ENCODE measurements at regions not wholly inside any gene's neighbourhood (a gene's known extent, or its start where the extent isn't known, plus 50 kb on each side); places are given as distances from the start of the nearest gene placed in this dataset.

GRCh38 chr17:22253007-22253406 is 560.7 kb downstream of the KCNJ18 start:
- ChIA-PET CTCF (no interaction called here), POLR2A (no interaction called here)
- TF ChIP-seq, protein P1, sequence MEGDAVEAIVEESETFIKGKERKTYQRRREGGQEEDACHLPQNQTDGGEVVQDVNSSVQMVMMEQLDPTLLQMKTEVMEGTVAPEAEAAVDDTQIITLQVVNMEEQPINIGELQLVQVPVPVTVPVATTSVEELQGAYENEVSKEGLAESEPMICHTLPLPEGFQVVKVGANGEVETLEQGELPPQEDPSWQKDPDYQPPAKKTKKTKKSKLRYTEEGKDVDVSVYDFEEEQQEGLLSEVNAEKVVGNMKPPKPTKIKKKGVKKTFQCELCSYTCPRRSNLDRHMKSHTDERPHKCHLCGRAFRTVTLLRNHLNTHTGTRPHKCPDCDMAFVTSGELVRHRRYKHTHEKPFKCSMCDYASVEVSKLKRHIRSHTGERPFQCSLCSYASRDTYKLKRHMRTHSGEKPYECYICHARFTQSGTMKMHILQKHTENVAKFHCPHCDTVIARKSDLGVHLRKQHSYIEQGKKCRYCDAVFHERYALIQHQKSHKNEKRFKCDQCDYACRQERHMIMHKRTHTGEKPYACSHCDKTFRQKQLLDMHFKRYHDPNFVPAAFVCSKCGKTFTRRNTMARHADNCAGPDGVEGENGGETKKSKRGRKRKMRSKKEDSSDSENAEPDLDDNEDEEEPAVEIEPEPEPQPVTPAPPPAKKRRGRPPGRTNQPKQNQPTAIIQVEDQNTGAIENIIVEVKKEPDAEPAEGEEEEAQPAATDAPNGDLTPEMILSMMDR (IDR thresholded peaks at IDR 0.05; ENCODE audit: insufficient read depth, low read length, missing control alignments) = no peak
- no peak overlapping the region for H3K4me3 ChIP-seq (ENCODE audit: low read depth, low read length)
- no peak for DNase-seq (ENCODE audit: low read depth, low spot score)

DNA sequence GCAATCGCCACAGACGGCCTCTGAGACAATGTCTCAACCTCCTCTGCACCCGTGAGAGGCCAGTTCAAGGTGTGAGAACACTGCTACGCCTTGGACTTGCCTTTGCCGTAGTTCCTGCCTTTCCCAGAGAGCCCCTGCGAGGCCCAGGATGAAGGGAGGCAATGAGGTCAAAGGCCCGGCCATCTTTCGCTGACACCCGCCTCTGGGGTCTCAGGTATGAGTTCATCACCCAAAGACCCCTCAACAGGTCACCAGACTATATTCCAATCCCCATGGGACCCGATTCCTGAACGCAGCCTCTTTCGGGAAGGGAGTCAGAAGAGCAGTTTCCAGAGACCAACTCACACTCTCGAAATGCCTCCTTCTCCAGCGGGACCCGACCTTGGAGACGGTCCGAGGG is 573.5 kb downstream of the KCNJ18 start:
- no peak overlapping the region for H3K4me3 ChIP-seq (ENCODE audit: low read depth, low read length)
- ChIA-PET CTCF (no interaction called here), POLR2A (no interaction called here)
- TF ChIP-seq, protein P1 (IDR thresholded peaks at IDR 0.05; ENCODE audit: insufficient read depth, low read length, missing control alignments) = no peak
- no peak for DNase-seq (ENCODE audit: low read depth, low spot score)

DNA sequence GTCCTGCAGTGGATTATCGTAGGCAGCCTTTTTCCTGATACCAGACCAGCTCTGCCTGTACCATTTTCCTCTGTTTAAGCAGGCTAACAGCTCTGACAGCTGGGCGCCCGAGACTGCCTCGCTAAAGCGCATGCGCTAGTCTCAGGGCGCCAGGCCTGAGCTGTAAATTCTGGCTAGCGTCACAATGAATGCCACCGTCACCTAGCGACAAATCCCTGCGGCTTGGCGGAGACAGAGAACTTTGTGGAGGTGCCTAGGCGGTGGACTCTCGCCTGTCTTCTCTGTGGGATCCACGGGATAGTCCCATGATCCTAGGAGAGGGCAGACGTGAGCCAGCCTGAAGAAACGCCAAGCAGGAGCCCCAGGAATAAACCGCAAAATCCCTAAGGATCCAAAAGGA is 573.9 kb downstream of the KCNJ18 start:
- no peak overlapping the region for H3K4me3 ChIP-seq (ENCODE audit: low read depth, low read length)
- ChIA-PET POLR2A (no interaction called here), CTCF (no interaction called here)
- no peak for DNase-seq (ENCODE audit: low read depth, low spot score)
- TF ChIP-seq, protein P1 (IDR thresholded peaks at IDR 0.05; ENCODE audit: insufficient read depth, low read length, missing control alignments) = no peak

DNA sequence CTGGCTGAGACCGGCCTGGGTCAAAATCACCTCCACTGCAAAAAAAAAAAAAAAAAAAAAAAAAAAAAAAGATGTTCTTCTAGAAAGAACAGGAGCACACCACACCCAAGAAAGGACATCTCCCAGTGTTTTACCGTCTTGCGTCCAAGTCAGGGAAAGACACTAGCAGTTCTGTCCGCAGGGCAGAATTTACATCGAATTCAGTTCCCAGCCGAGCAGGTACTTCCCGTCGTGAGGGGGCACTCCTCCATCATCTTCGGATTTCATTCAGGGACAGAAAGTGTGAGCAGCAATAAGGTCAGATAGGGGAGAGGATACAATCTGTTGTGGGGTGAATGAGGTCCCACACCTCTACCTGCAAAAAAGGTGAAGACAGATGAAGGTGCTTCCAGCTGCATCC is 574.7 kb downstream of the KCNJ18 start:
- TF ChIP-seq, protein P1 (IDR thresholded peaks at IDR 0.05; ENCODE audit: insufficient read depth, low read length, missing control alignments) = no peak
- no peak for DNase-seq (ENCODE audit: low read depth, low spot score)
- H3K4me3 ChIP-seq (ENCODE audit: low read depth, low read length) = no peak overlapping the region
- CTCF ChIA-PET = no interaction called here
- POLR2A ChIA-PET = no interaction called here

DNA sequence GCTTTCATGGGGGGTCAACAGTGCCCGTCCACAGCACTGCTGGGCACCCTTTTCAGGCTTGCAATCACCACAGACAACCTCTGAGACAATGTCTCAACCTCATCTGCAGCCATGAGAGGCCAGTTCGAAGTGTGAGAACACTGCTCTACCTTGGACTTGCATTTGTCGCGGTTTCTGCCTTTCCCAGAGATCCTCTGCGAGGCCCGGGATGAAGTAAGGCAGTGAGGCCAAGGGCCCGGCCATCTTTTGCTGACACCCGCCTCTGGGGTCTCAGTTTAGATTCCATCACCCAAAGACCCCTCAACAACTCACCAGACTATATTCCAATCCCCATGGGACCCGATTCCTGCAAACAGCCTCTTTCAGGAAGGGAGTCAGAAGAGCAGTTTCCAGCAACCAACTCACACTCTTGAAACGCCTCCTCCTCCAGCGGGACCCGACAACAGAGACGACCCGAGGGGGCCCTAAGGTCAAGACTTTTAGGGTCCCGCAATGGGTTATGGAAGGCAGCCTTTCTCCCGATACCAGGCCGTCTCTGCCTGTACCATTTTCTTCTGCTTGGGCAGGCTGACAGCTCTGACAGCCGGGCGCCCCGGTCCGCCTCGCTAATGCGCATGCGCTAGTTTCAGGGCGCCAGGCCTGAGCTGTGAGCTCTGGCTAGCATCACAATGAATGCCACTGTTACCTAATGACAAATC is 576.0 kb downstream of the KCNJ18 start:
- ChIA-PET POLR2A (no interaction called here), CTCF (no interaction called here)
- TF ChIP-seq, protein P1 (IDR thresholded peaks at IDR 0.05; ENCODE audit: insufficient read depth, low read length, missing control alignments) = no peak
- no peak overlapping the region for H3K4me3 ChIP-seq (ENCODE audit: low read depth, low read length)
- DNase-seq (ENCODE audit: low read depth, low spot score) = no peak

DNA sequence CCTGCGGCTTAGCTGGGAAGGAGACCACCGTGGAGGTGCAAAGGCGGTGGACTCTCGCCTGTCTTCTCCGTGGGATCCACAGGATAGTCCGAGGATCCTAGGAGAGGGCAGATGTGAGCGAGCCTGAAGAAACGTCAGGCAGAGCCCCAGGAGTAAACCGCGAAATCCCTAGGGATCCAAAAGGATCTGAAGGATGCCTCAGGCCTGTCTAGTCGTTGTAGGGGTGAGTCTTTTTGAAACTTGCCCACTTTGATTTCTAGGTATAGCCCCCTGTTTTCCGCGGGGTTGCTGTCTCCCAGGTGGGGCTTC is 576.5 kb downstream of the KCNJ18 start:
- CTCF ChIA-PET = no interaction called here
- H3K4me3 ChIP-seq (ENCODE audit: low read depth, low read length) = no peak overlapping the region
- no peak for DNase-seq (ENCODE audit: low read depth, low spot score)
- POLR2A ChIA-PET = no interaction called here
- TF ChIP-seq, protein P1 (IDR thresholded peaks at IDR 0.05; ENCODE audit: insufficient read depth, low read length, missing control alignments) = no peak
